GM12878 (cell line): ENCODE measurements at regions not wholly inside any gene's neighbourhood (a gene's known extent, or its start where the extent isn't known, plus 50 kb on each side); places are given as distances from the start of the nearest gene placed in this dataset.

Source experiments
- CBX5 ChIP-seq: sonication (generic); IDR thresholded peaks from 2 replicates; pipeline ENCODE4 v1.6.1; 2016; ENCODE audit warnings: low read depth, moderate library complexity, mild to moderate bottlenecking, inconsistent platforms
- CHD2 ChIP-seq: IDR thresholded peaks from 2 replicates; pipeline ENCODE4 v1.6.1; 2011; ENCODE audit warnings: low read depth, low read length, improper control_type of control experiment, borderline replicate concordance
- CHD4 ChIP-seq: fragments of 200-600 bp; sonication (generic); IDR thresholded peaks from 2 replicates; pipeline ENCODE4 v1.6.1; 2016; ENCODE audit warnings: mild to moderate bottlenecking
- CTCF ChIP-seq, 3 experiments: IDR thresholded peaks in 2 of 3; conservative IDR thresholded peaks in 1 of 3; 2 replicates each; pipeline ENCODE4 v1.5.1; 2011; ENCODE audit warnings: low read depth in 3 of 3, low read length in 3 of 3, mild to moderate bottlenecking in 3 of 3, control low read depth in 2 of 3, moderate library complexity in 2 of 3, inconsistent platforms in 1 of 3, mixed read lengths in 1 of 3; ENCODE audit not compliant: control insufficient read depth in 2 of 3, insufficient read depth in 1 of 3; ENCODE audit errors: extremely low read depth in 1 of 3
- GATAD2B ChIP-seq: fragments of 450-650 bp; conservative IDR thresholded peaks from 2 replicates; pipeline ENCODE4 v1.6.1; 2017; ENCODE audit warnings: low read depth, mild to moderate bottlenecking, moderate library complexity
- POLR2A ChIP-seq: IDR thresholded peaks from 2 replicates; pipeline ENCODE4 v1.6.1; 2011; ENCODE audit warnings: low read depth, mild to moderate bottlenecking, low read length
- RAD21 ChIP-seq: IDR thresholded peaks from 2 replicates; pipeline ENCODE4 v1.6.1; 2011; ENCODE audit warnings: mild to moderate bottlenecking, low read depth, low read length, moderate library complexity; ENCODE audit not compliant: insufficient read depth
- RFX5 ChIP-seq: IDR thresholded peaks from 2 replicates; pipeline ENCODE4 v1.6.1; 2011; ENCODE audit warnings: low read depth, low read length, improper control_type of control experiment
- ZBTB4 ChIP-seq: fragments of 450-650 bp; formaldehyde crosslinking; IDR thresholded peaks from 2 replicates; pipeline ENCODE4 v1.4.0; 2022; ENCODE audit warnings: mild to moderate bottlenecking, moderate library complexity
- ZZZ3 ChIP-seq: IDR thresholded peaks from 2 replicates; pipeline ENCODE4 v1.6.1; 2011; ENCODE audit warnings: low read depth; ENCODE audit not compliant: control insufficient read depth, insufficient read length
- TF ChIP-seq, protein P1 (sequence below): IDR thresholded peaks from 2 replicates; pipeline ENCODE4 v1.6.1; 2012; ENCODE audit warnings: low read length, inconsistent platforms
- TF ChIP-seq, protein P2 (sequence below): IDR thresholded peaks from 2 replicates; pipeline ENCODE4 v1.6.1; 2011; ENCODE audit warnings: low read depth, low read length, improper control_type of control experiment, borderline replicate concordance
- TF ChIP-seq, protein P3 (sequence below): IDR thresholded peaks from 2 replicates; pipeline ENCODE4 v1.6.1; 2012; ENCODE audit warnings: mild to moderate bottlenecking, low read depth, low read length

GRCh38 chr6:94899191-94899590, 678.1 kb upstream of the MANEA start:
- TF ChIP-seq RFX5 (no peak), CBX5 (no peak), CTCF (IDR thresholded peaks at IDR 0.05 in 2 of 3, conservative IDR thresholded peaks at IDR 0.05 in 1 of 3; ENCODE audit: control insufficient read depth in 2 of 3, extremely low read depth in 1 of 3, insufficient read depth in 1 of 3, low read depth in 3 of 3, low read length in 3 of 3) (no peak), RAD21 (no peak), POLR2A (no peak), GATAD2B (no peak), ZBTB4 (CRISPR knock-in tag) (no peak), ZZZ3 (no peak), CHD4 (no peak), CHD2 (no peak)
- TF ChIP-seq, protein P1, sequence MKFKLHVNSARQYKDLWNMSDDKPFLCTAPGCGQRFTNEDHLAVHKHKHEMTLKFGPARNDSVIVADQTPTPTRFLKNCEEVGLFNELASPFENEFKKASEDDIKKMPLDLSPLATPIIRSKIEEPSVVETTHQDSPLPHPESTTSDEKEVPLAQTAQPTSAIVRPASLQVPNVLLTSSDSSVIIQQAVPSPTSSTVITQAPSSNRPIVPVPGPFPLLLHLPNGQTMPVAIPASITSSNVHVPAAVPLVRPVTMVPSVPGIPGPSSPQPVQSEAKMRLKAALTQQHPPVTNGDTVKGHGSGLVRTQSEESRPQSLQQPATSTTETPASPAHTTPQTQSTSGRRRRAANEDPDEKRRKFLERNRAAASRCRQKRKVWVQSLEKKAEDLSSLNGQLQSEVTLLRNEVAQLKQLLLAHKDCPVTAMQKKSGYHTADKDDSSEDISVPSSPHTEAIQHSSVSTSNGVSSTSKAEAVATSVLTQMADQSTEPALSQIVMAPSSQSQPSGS, result no peak
- TF ChIP-seq, protein P2, sequence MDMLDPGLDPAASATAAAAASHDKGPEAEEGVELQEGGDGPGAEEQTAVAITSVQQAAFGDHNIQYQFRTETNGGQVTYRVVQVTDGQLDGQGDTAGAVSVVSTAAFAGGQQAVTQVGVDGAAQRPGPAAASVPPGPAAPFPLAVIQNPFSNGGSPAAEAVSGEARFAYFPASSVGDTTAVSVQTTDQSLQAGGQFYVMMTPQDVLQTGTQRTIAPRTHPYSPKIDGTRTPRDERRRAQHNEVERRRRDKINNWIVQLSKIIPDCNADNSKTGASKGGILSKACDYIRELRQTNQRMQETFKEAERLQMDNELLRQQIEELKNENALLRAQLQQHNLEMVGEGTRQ, result no peak
- TF ChIP-seq, protein P3, sequence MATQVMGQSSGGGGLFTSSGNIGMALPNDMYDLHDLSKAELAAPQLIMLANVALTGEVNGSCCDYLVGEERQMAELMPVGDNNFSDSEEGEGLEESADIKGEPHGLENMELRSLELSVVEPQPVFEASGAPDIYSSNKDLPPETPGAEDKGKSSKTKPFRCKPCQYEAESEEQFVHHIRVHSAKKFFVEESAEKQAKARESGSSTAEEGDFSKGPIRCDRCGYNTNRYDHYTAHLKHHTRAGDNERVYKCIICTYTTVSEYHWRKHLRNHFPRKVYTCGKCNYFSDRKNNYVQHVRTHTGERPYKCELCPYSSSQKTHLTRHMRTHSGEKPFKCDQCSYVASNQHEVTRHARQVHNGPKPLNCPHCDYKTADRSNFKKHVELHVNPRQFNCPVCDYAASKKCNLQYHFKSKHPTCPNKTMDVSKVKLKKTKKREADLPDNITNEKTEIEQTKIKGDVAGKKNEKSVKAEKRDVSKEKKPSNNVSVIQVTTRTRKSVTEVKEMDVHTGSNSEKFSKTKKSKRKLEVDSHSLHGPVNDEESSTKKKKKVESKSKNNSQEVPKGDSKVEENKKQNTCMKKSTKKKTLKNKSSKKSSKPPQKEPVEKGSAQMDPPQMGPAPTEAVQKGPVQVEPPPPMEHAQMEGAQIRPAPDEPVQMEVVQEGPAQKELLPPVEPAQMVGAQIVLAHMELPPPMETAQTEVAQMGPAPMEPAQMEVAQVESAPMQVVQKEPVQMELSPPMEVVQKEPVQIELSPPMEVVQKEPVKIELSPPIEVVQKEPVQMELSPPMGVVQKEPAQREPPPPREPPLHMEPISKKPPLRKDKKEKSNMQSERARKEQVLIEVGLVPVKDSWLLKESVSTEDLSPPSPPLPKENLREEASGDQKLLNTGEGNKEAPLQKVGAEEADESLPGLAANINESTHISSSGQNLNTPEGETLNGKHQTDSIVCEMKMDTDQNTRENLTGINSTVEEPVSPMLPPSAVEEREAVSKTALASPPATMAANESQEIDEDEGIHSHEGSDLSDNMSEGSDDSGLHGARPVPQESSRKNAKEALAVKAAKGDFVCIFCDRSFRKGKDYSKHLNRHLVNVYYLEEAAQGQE, result no peak
